K562 (cell line): ENCODE measurements at regions not wholly inside any gene's neighbourhood (a gene's known extent, or its start where the extent isn't known, plus 50 kb on each side); places are given as distances from the start of the nearest gene placed in this dataset.

Experiments
- ATAC-seq: fragments of 200-7000 bp; cut with Tn5 transposase; 3 replicates; pipeline ENCODE4 v1.9.1; 2020; ENCODE audit warnings: moderate library complexity
- BruUV-seq: library from RNA; stranded (reverse); fragments of 400-500 nt; replicated peaks from 2 replicates; lab custom pipeline; 2021; lab: Mats Ljungman, UMichigan
- CTCF ChIA-PET: fragments of 300-600 bp; formaldehyde crosslinking; extraction: SDS; loops from one replicate; lab custom pipeline; 2021; ENCODE audit warnings: low intra/inter-chr PET ratio; lab: Yijun Ruan, JAX
- POLR2A ChIA-PET: fragments of 300-600, 350-650 bp; sonication (Branson Sonifier 250); formaldehyde crosslinking; extraction: SDS; loops from one replicate; lab custom pipeline; 2021; ENCODE audit warnings: antibody characterized with exemption, inconsistent platforms; lab: Yijun Ruan, JAX
- DNase-seq, 4 experiments: peaks; one replicate each; pipeline versions ENCODE4 v3.0.0 to v3.0.0-alpha.2; 2011 to 2018; ENCODE audit warnings: low spot score in 3 of 4, mixed read lengths in 3 of 4; ENCODE audit errors: extremely low read depth in 1 of 4
- FAIRE-seq: peaks from 2 replicates; lab custom pipeline; 2011; peaks lifted over from hg19 to GRCh38; lab: Jason Lieb, UNC
- H2AFZ ChIP-seq: 2 replicates; pipeline ENCODE4 v1.6.0; 2011; ENCODE audit warnings: low read depth, low read length, control low read depth, inconsistent platforms
- H3K27ac ChIP-seq: fragments of 200-600 bp; 3 replicates; pipeline ENCODE4 v1.8.0; 2011; ENCODE audit warnings: low read depth, mild to moderate bottlenecking, control low read depth, inconsistent platforms, low read length, moderate library complexity, mixed read lengths; ENCODE audit errors: extremely low read depth
- H3K27me3 ChIP-seq, 2 experiments: fragments of 300-600 bp in 1 of 2; 2 replicates in 1 of 2; 3 replicates in 1 of 2; pipeline versions ENCODE4 v1.6.0 to v1.8.0; 2011; ENCODE audit warnings: inconsistent platforms in 2 of 2, low read length in 2 of 2, mild to moderate bottlenecking in 1 of 2, mixed read lengths in 1 of 2, moderate library complexity in 1 of 2; ENCODE audit not compliant: control insufficient read depth in 2 of 2, insufficient read depth in 2 of 2
- H3K36me3 ChIP-seq: fragments of 300-600 bp; 3 replicates; pipeline ENCODE4 v1.8.0; 2011; ENCODE audit warnings: mild to moderate bottlenecking, low read length, inconsistent platforms; ENCODE audit not compliant: control insufficient read depth, insufficient read depth
- H3K4me1 ChIP-seq, 2 experiments: fragments of 200-600 bp in 1 of 2; replicated peaks in 1 of 2; 2 replicates in 1 of 2; 3 replicates in 1 of 2; pipeline versions ENCODE4 v1.5.1 to v1.8.0; 2011; ENCODE audit warnings: inconsistent platforms in 2 of 2, low read length in 2 of 2, mild to moderate bottlenecking in 1 of 2, mixed read lengths in 1 of 2, moderate library complexity in 1 of 2; ENCODE audit not compliant: control insufficient read depth in 2 of 2, insufficient read depth in 2 of 2
- H3K4me2 ChIP-seq: 2 replicates; pipeline ENCODE4 v1.6.1; 2011; ENCODE audit warnings: low read length, control low read depth, inconsistent platforms, mixed read lengths; ENCODE audit not compliant: insufficient read depth
- H3K4me3 ChIP-seq: fragments of 200-600 bp; sonication (generic), shearing (Covaris generic); 2 replicates; pipeline ENCODE4 v1.5.1; 2016; ENCODE audit warnings: control low read depth, inconsistent platforms
- H3K79me2 ChIP-seq: fragments of 200-600 bp; 3 replicates; pipeline ENCODE4 v1.8.0; 2011; ENCODE audit warnings: low read length, inconsistent platforms; ENCODE audit not compliant: control insufficient read depth, insufficient read depth
- H3K9ac ChIP-seq, 2 experiments: 2 replicates each; pipeline versions ENCODE4 v1.6.0 to v1.6.1; 2011; ENCODE audit warnings: low read depth in 2 of 2, low read length in 2 of 2, control low read depth in 1 of 2, inconsistent platforms in 1 of 2, mild to moderate bottlenecking in 1 of 2, mixed read lengths in 1 of 2; ENCODE audit not compliant: insufficient read depth in 1 of 2
- H3K9me1 ChIP-seq: one replicate; pipeline ENCODE4 v1.6.0; 2011; ENCODE audit warnings: inconsistent platforms, mild to moderate bottlenecking, low read length, moderate library complexity; ENCODE audit not compliant: control insufficient read depth, insufficient read depth
- H3K9me3 ChIP-seq: replicated peaks from 2 replicates; pipeline ENCODE4 v1.5.1; 2011; ENCODE audit warnings: low read depth, low read length, inconsistent platforms; ENCODE audit not compliant: control insufficient read depth, insufficient read depth
- H4K20me1 ChIP-seq: replicated peaks from 2 replicates; pipeline ENCODE4 v1.6.1; 2011; ENCODE audit warnings: low read length, inconsistent platforms, mixed read lengths; ENCODE audit not compliant: control insufficient read depth, insufficient read depth
- CHD4 ChIP-seq: fragments of 200-600 bp; sonication (generic); IDR thresholded peaks from 3 replicates; pipeline ENCODE4 v1.6.1; 2012; ENCODE audit warnings: low read depth, mild to moderate bottlenecking, mixed read lengths, low read length, inconsistent platforms; ENCODE audit not compliant: insufficient read depth, insufficient replicate concordance, poor library complexity, severe bottlenecking
- EGR1 ChIP-seq: fragments of 450-650 bp; conservative IDR thresholded peaks from 2 replicates; pipeline ENCODE4 v1.6.1; 2017; ENCODE audit warnings: mild to moderate bottlenecking
- ELF4 ChIP-seq: fragments of 450-650 bp; formaldehyde crosslinking; IDR thresholded peaks from 2 replicates; pipeline ENCODE4 v1.4.0; 2022; ENCODE audit warnings: missing genetic modification characterization
- FUS ChIP-seq: fragments of 200-400 bp; formaldehyde crosslinking; optimal IDR thresholded peaks from 2 replicates; pipeline ENCODE3; 2017; ENCODE audit warnings: low read depth, low read length
- HDAC1 ChIP-seq, 2 experiments: fragments of 450-650 bp; IDR thresholded peaks; 2 replicates each; pipeline ENCODE4 v1.6.1; 2016 to 2017; ENCODE audit warnings: inconsistent platforms in 1 of 2, mild to moderate bottlenecking in 1 of 2, moderate library complexity in 1 of 2
- MCM7 ChIP-seq, 2 experiments: fragments of 450-650 bp; IDR thresholded peaks; 2 replicates each; pipeline ENCODE4 v1.6.1; 2016 to 2018
- MEF2A ChIP-seq: IDR thresholded peaks from 2 replicates; pipeline ENCODE4 v1.6.1; 2011; ENCODE audit warnings: low read depth, mild to moderate bottlenecking, low read length, moderate library complexity; ENCODE audit not compliant: control insufficient read depth
- NFYB ChIP-seq: IDR thresholded peaks from 2 replicates; pipeline ENCODE4 v1.6.1; 2011; ENCODE audit warnings: mild to moderate bottlenecking, moderate library complexity; ENCODE audit not compliant: insufficient read length; ENCODE audit errors: extremely low read depth
- RBBP5 ChIP-seq: fragments of 200-600 bp; sonication (generic); IDR thresholded peaks from 2 replicates; pipeline ENCODE4 v1.6.1; 2012; ENCODE audit warnings: borderline replicate concordance, mild to moderate bottlenecking, low read length, control low read depth, inconsistent platforms; ENCODE audit not compliant: insufficient read depth, poor library complexity, severe bottlenecking
- STAT5A ChIP-seq: IDR thresholded peaks from 2 replicates; pipeline ENCODE4 v1.6.1; 2012; ENCODE audit warnings: low read length, inconsistent platforms, borderline replicate concordance
- TBP ChIP-seq: optimal IDR thresholded peaks from 2 replicates; pipeline ENCODE3; 2011; ENCODE audit warnings: low read depth, low read length, improper control_type of control experiment
- XRCC5 ChIP-seq: fragments of 200-400 bp; formaldehyde crosslinking; IDR thresholded peaks from 2 replicates; pipeline ENCODE4 v1.6.1; 2017; ENCODE audit warnings: low read depth, mild to moderate bottlenecking, low read length
- ZBTB26 ChIP-seq: fragments of 450-650 bp; formaldehyde crosslinking; IDR thresholded peaks from 2 replicates; pipeline ENCODE4 v1.4.0; 2022; ENCODE audit warnings: missing genetic modification characterization
- ZNF212 ChIP-seq: fragments of 450-650 bp; formaldehyde crosslinking; IDR thresholded peaks from 2 replicates; pipeline ENCODE4 v1.4.0; 2020; ENCODE audit warnings: mild to moderate bottlenecking
- ZNF695 ChIP-seq: fragments of 450-650 bp; formaldehyde crosslinking; IDR thresholded peaks from 2 replicates; pipeline ENCODE4 v1.4.0; 2020; ENCODE audit warnings: mild to moderate bottlenecking, moderate library complexity
- in situ Hi-C: fragments of 300-500 bp; cut with MboI; formaldehyde crosslinking; loops from 4 replicates; pipeline ENCODE4 v1.15.0; 2018; ENCODE audit warnings: inconsistent platforms, mixed read lengths
- intact Hi-C: fragments of 100-400 bp; cut with micrococcal nuclease; formaldehyde crosslinking; loops from 2 replicates; pipeline ENCODE4 v1.14.2; 2022
- TF ChIP-seq, protein P1 (sequence below): fragments of 200-400 bp; formaldehyde crosslinking; IDR thresholded peaks from 2 replicates; pipeline ENCODE4 v1.6.1; 2017; ENCODE audit warnings: mild to moderate bottlenecking, low read depth, low read length, moderate library complexity
- TF ChIP-seq, protein P2 (sequence below), 2 experiments: fragments of 450-650 bp in 1 of 2; IDR thresholded peaks; 2 replicates each; pipeline ENCODE4 v1.6.1; 2011 to 2017; ENCODE audit warnings: low read depth in 2 of 2, antibody characterized with exemption in 1 of 2, borderline replicate concordance in 1 of 2, low read length in 1 of 2, mild to moderate bottlenecking in 1 of 2, mixed read lengths in 1 of 2; ENCODE audit not compliant: control insufficient read depth in 1 of 2

- Histone ChIP-seq H3K27ac (no peak overlapping the region), H3K4me2 (no peak overlapping the region), H3K4me1 (peaks cover 0 to 5% of the 10 kb centered on the region in 2 experiments; a peak in 2 of 5 replicates), H3K27me3 (0 out of 5 replicates have a peak, but pooled peaks cover 0 to 2% of the 10 kb centered on the region in 2 experiments), H3K4me3 (no peak overlapping the region), H3K9me3 (no peaks in the 10 kb centered on the region), H4K20me1 (no peaks in the 10 kb centered on the region), H3K79me2 (no peaks in the 10 kb centered on the region), H3K9me1 (no peaks in the 10 kb centered on the region), H3K9ac (no peak overlapping the region), H3K36me3 (no peaks in the 10 kb centered on the region), H2AFZ (no peak overlapping the region)
- in situ Hi-C loops (loop anchor here (10.0 kb wide), 1 partner anchor 331 kb away; no protein-coding TSS in a partner anchor), intact Hi-C loops (no loop called here)
- CTCF ChIA-PET = no interaction called here
- no peak for FAIRE-seq
- ATAC-seq = no peak
- BruUV-seq = no TSS peak
- DNase-seq = no peak
- POLR2A ChIA-PET = no interaction called here
- TF ChIP-seq TBP (no peak), RBBP5 (no peak), XRCC5 (no peak), NFYB (no peak), MEF2A (no peak), EGR1 (no peak), FUS (no peak), ZBTB26 (peak; percentile 70; the same call in 1 of the 2 replicates), ZNF212 (CRISPR knock-in tag) (no peak), CHD4 (no peak), HDAC1 (IDR thresholded peaks at IDR 0.05) (no peak), MCM7 (IDR thresholded peaks at IDR 0.05) (no peak), ZNF695 (CRISPR knock-in tag) (no peak), STAT5A (no peak), ELF4 (CRISPR knock-in tag) (peak; percentile 81; the same call in 1 of the 2 replicates)
- TF ChIP-seq, protein P1, sequence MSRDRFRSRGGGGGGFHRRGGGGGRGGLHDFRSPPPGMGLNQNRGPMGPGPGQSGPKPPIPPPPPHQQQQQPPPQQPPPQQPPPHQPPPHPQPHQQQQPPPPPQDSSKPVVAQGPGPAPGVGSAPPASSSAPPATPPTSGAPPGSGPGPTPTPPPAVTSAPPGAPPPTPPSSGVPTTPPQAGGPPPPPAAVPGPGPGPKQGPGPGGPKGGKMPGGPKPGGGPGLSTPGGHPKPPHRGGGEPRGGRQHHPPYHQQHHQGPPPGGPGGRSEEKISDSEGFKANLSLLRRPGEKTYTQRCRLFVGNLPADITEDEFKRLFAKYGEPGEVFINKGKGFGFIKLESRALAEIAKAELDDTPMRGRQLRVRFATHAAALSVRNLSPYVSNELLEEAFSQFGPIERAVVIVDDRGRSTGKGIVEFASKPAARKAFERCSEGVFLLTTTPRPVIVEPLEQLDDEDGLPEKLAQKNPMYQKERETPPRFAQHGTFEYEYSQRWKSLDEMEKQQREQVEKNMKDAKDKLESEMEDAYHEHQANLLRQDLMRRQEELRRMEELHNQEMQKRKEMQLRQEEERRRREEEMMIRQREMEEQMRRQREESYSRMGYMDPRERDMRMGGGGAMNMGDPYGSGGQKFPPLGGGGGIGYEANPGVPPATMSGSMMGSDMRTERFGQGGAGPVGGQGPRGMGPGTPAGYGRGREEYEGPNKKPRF = no peak
- TF ChIP-seq, protein P2, sequence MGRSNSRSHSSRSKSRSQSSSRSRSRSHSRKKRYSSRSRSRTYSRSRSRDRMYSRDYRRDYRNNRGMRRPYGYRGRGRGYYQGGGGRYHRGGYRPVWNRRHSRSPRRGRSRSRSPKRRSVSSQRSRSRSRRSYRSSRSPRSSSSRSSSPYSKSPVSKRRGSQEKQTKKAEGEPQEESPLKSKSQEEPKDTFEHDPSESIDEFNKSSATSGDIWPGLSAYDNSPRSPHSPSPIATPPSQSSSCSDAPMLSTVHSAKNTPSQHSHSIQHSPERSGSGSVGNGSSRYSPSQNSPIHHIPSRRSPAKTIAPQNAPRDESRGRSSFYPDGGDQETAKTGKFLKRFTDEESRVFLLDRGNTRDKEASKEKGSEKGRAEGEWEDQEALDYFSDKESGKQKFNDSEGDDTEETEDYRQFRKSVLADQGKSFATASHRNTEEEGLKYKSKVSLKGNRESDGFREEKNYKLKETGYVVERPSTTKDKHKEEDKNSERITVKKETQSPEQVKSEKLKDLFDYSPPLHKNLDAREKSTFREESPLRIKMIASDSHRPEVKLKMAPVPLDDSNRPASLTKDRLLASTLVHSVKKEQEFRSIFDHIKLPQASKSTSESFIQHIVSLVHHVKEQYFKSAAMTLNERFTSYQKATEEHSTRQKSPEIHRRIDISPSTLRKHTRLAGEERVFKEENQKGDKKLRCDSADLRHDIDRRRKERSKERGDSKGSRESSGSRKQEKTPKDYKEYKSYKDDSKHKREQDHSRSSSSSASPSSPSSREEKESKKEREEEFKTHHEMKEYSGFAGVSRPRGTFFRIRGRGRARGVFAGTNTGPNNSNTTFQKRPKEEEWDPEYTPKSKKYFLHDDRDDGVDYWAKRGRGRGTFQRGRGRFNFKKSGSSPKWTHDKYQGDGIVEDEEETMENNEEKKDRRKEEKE (IDR thresholded peaks at IDR 0.05; ENCODE audit: borderline replicate concordance in 1 of 2, control insufficient read depth in 1 of 2, low read depth in 2 of 2, low read length in 1 of 2) = peak in 1 of 2 experiments; percentile 23; a peak in 1 of 4 replicates
These were observed 82.2 kb upstream of the ATP1B1 start for GRCh38 chr1:169024255-169024654.
